K562 (cell line): ENCODE measurements at regions not wholly inside any gene's neighbourhood (a gene's known extent, or its start where the extent isn't known, plus 50 kb on each side); places are given as distances from the start of the nearest gene placed in this dataset.

Source experiments
- ATAC-seq: fragments of 200-7000 bp; cut with Tn5 transposase; 3 replicates; pipeline ENCODE4 v1.9.1; 2020; ENCODE audit warnings: moderate library complexity
- BruUV-seq: library from RNA; stranded (reverse); fragments of 400-500 nt; replicated peaks from 2 replicates; lab custom pipeline; 2021; lab: Mats Ljungman, UMichigan
- CTCF ChIA-PET: fragments of 300-600 bp; formaldehyde crosslinking; extraction: SDS; loops from one replicate; lab custom pipeline; 2021; ENCODE audit warnings: low intra/inter-chr PET ratio; lab: Yijun Ruan, JAX
- POLR2A ChIA-PET: fragments of 300-600, 350-650 bp; sonication (Branson Sonifier 250); formaldehyde crosslinking; extraction: SDS; loops from one replicate; lab custom pipeline; 2021; ENCODE audit warnings: antibody characterized with exemption, inconsistent platforms; lab: Yijun Ruan, JAX
- DNase-seq, 4 experiments: peaks; one replicate each; pipeline versions ENCODE4 v3.0.0 to v3.0.0-alpha.2; 2011 to 2018; ENCODE audit warnings: low spot score in 3 of 4, mixed read lengths in 3 of 4; ENCODE audit errors: extremely low read depth in 1 of 4
- FAIRE-seq: peaks from 2 replicates; lab custom pipeline; 2011; peaks lifted over from hg19 to GRCh38; lab: Jason Lieb, UNC
- H2AFZ ChIP-seq: 2 replicates; pipeline ENCODE4 v1.6.0; 2011; ENCODE audit warnings: low read depth, low read length, control low read depth, inconsistent platforms
- H3K27ac ChIP-seq: fragments of 200-600 bp; 3 replicates; pipeline ENCODE4 v1.8.0; 2011; ENCODE audit warnings: low read depth, mild to moderate bottlenecking, control low read depth, inconsistent platforms, low read length, moderate library complexity, mixed read lengths; ENCODE audit errors: extremely low read depth
- H3K27me3 ChIP-seq, 2 experiments: fragments of 300-600 bp in 1 of 2; 2 replicates in 1 of 2; 3 replicates in 1 of 2; pipeline versions ENCODE4 v1.6.0 to v1.8.0; 2011; ENCODE audit warnings: inconsistent platforms in 2 of 2, low read length in 2 of 2, mild to moderate bottlenecking in 1 of 2, mixed read lengths in 1 of 2, moderate library complexity in 1 of 2; ENCODE audit not compliant: control insufficient read depth in 2 of 2, insufficient read depth in 2 of 2
- H3K36me3 ChIP-seq: fragments of 300-600 bp; 3 replicates; pipeline ENCODE4 v1.8.0; 2011; ENCODE audit warnings: mild to moderate bottlenecking, low read length, inconsistent platforms; ENCODE audit not compliant: control insufficient read depth, insufficient read depth
- H3K4me1 ChIP-seq, 2 experiments: fragments of 200-600 bp in 1 of 2; replicated peaks in 1 of 2; 2 replicates in 1 of 2; 3 replicates in 1 of 2; pipeline versions ENCODE4 v1.5.1 to v1.8.0; 2011; ENCODE audit warnings: inconsistent platforms in 2 of 2, low read length in 2 of 2, mild to moderate bottlenecking in 1 of 2, mixed read lengths in 1 of 2, moderate library complexity in 1 of 2; ENCODE audit not compliant: control insufficient read depth in 2 of 2, insufficient read depth in 2 of 2
- H3K4me2 ChIP-seq: 2 replicates; pipeline ENCODE4 v1.6.1; 2011; ENCODE audit warnings: low read length, control low read depth, inconsistent platforms, mixed read lengths; ENCODE audit not compliant: insufficient read depth
- H3K4me3 ChIP-seq: fragments of 200-600 bp; sonication (generic), shearing (Covaris generic); 2 replicates; pipeline ENCODE4 v1.5.1; 2016; ENCODE audit warnings: control low read depth, inconsistent platforms
- H3K79me2 ChIP-seq: fragments of 200-600 bp; 3 replicates; pipeline ENCODE4 v1.8.0; 2011; ENCODE audit warnings: low read length, inconsistent platforms; ENCODE audit not compliant: control insufficient read depth, insufficient read depth
- H3K9ac ChIP-seq, 2 experiments: 2 replicates each; pipeline versions ENCODE4 v1.6.0 to v1.6.1; 2011; ENCODE audit warnings: low read depth in 2 of 2, low read length in 2 of 2, control low read depth in 1 of 2, inconsistent platforms in 1 of 2, mild to moderate bottlenecking in 1 of 2, mixed read lengths in 1 of 2; ENCODE audit not compliant: insufficient read depth in 1 of 2
- H3K9me1 ChIP-seq: one replicate; pipeline ENCODE4 v1.6.0; 2011; ENCODE audit warnings: inconsistent platforms, mild to moderate bottlenecking, low read length, moderate library complexity; ENCODE audit not compliant: control insufficient read depth, insufficient read depth
- H3K9me3 ChIP-seq: replicated peaks from 2 replicates; pipeline ENCODE4 v1.5.1; 2011; ENCODE audit warnings: low read depth, low read length, inconsistent platforms; ENCODE audit not compliant: control insufficient read depth, insufficient read depth
- H4K20me1 ChIP-seq: replicated peaks from 2 replicates; pipeline ENCODE4 v1.6.1; 2011; ENCODE audit warnings: low read length, inconsistent platforms, mixed read lengths; ENCODE audit not compliant: control insufficient read depth, insufficient read depth
- CEBPZ ChIP-seq: fragments of 150-350 bp; IDR thresholded peaks from 2 replicates; pipeline ENCODE4 v1.6.1; 2014; ENCODE audit warnings: low read depth, mild to moderate bottlenecking, low read length, borderline replicate concordance
- FOXA1 ChIP-seq: fragments of 450-650 bp; IDR thresholded peaks from 2 replicates; pipeline ENCODE4 v1.6.1; 2016; ENCODE audit warnings: mild to moderate bottlenecking, borderline replicate concordance
- SETDB1 ChIP-seq: IDR thresholded peaks from one replicate; pipeline ENCODE4 v1.6.1; 2012; ENCODE audit warnings: low read length, control low read depth, inconsistent platforms
- SIX5 ChIP-seq, 2 experiments: IDR thresholded peaks; 2 replicates each; pipeline ENCODE4 v1.6.1; 2011; ENCODE audit warnings: low read length in 2 of 2, borderline replicate concordance in 1 of 2, low read depth in 1 of 2, mild to moderate bottlenecking in 1 of 2, moderate library complexity in 1 of 2; ENCODE audit not compliant: insufficient read depth in 1 of 2
- SMAD2 ChIP-seq: fragments of 150-350 bp; IDR thresholded peaks from 2 replicates; pipeline ENCODE4 v1.6.1; 2014; ENCODE audit warnings: low read depth, mild to moderate bottlenecking, low read length
- ZNF23 ChIP-seq: fragments of 250-450 bp; sonication (Bioruptor Pico); IDR thresholded peaks from 2 replicates; pipeline ENCODE4 v1.4.0; 2020; ENCODE audit warnings: mild to moderate bottlenecking
- ZNF583 ChIP-seq: fragments of 250-450 bp; sonication (Bioruptor Pico); IDR thresholded peaks from 2 replicates; pipeline ENCODE4 v1.4.0; 2020
- WGBS: fragments of 100-300 bp; shearing (Covaris generic); methylation state at CpG from one replicate; pipeline ENCODE4 v1.1.6; 2016; ENCODE audit warnings: low coverage, mixed read lengths; ENCODE audit not compliant: insufficient coverage; ENCODE audit errors: missing lambda C conversion rate; 5-methylcytosine and 5-hydroxymethylcytosine counted together
- in situ Hi-C: fragments of 300-500 bp; cut with MboI; formaldehyde crosslinking; loops from 4 replicates; pipeline ENCODE4 v1.15.0; 2018; ENCODE audit warnings: inconsistent platforms, mixed read lengths
- intact Hi-C: fragments of 100-400 bp; cut with micrococcal nuclease; formaldehyde crosslinking; loops from 2 replicates; pipeline ENCODE4 v1.14.2; 2022
- TF ChIP-seq, protein P1 (sequence below): sonication (generic); formaldehyde crosslinking; IDR thresholded peaks from 2 replicates; pipeline ENCODE4 v1.8.0; 2023; ENCODE audit warnings: mild to moderate bottlenecking, missing genetic modification reagents

GRCh38 chr1:165999826-166000225 lies 167.0 kb downstream of the FAM78B start:
- no peak for DNase-seq
- Histone ChIP-seq H3K36me3 (no peaks in the 10 kb centered on the region), H3K4me3 (no peak overlapping the region), H3K79me2 (no peaks in the 10 kb centered on the region), H4K20me1 (no peaks in the 10 kb centered on the region), H3K9ac (no peak overlapping the region), H3K27ac (no peak overlapping the region), H2AFZ (no peak overlapping the region), H3K9me1 (no peaks in the 10 kb centered on the region), H3K4me1 (no peaks in the 10 kb centered on the region), H3K27me3 (no peaks in the 10 kb centered on the region), H3K9me3 (no peaks in the 10 kb centered on the region), H3K4me2 (no peak overlapping the region)
- intact Hi-C loops: no loop called here
- TF ChIP-seq, protein P1, sequence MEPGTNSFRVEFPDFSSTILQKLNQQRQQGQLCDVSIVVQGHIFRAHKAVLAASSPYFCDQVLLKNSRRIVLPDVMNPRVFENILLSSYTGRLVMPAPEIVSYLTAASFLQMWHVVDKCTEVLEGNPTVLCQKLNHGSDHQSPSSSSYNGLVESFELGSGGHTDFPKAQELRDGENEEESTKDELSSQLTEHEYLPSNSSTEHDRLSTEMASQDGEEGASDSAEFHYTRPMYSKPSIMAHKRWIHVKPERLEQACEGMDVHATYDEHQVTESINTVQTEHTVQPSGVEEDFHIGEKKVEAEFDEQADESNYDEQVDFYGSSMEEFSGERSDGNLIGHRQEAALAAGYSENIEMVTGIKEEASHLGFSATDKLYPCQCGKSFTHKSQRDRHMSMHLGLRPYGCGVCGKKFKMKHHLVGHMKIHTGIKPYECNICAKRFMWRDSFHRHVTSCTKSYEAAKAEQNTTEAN (CRISPR knock-in tag): no peak
- no peak for TF ChIP-seq SMAD2
- no peak for TF ChIP-seq FOXA1
- no peak for TF ChIP-seq CEBPZ
- no peak for TF ChIP-seq SIX5 (IDR thresholded peaks at IDR 0.05; ENCODE audit: borderline replicate concordance in 1 of 2, insufficient read depth in 1 of 2, low read depth in 1 of 2, low read length in 2 of 2)
- no peak for TF ChIP-seq ZNF583 (CRISPR knock-in tag)
- TF ChIP-seq ZNF23: no peak
- no peak for TF ChIP-seq SETDB1
- 3% methylated on average over 4 of the region's 4 CpGs for WGBS
- POLR2A ChIA-PET: no interaction called here
- no peak for FAIRE-seq
- ATAC-seq: no peak
- CTCF ChIA-PET: no interaction called here
- BruUV-seq: no TSS peak
- in situ Hi-C loops: loop anchor here (25.0 kb wide), 1 partner anchor 1687 kb away; no protein-coding TSS in a partner anchor
